ENCODE measurements at regions not wholly inside any gene's neighbourhood (a gene's known extent, or its start where the extent isn't known, plus 50 kb on each side); places are given as distances from the start of the nearest gene placed in this dataset.
"Not testable (repeated sequence)": the region's sequence is repeated elsewhere in the genome, so short reads cannot be mapped to it uniquely, and the experiment has no call there.

- H3K9me3 ChIP-seq (ENCODE audit: low read length), result no peaks in the 10 kb centered on the region
- H4K20me1 ChIP-seq (ENCODE audit: insufficient read depth, low read length), result no peaks in the 10 kb centered on the region
- no peak overlapping the region for H3K4me3 ChIP-seq (ENCODE audit: low read depth, low read length, poor library complexity, severe bottlenecking)
- no peak overlapping the region for H3K27ac ChIP-seq (ENCODE audit: low read depth, low read length, poor library complexity, severe bottlenecking)
- no peaks in the 10 kb centered on the region for H3K79me2 ChIP-seq (ENCODE audit: insufficient read depth, low read length)
- H3K27me3 ChIP-seq (ENCODE audit: insufficient read depth, low read length), result no peaks in the 10 kb centered on the region
- no peaks in the 10 kb centered on the region for H3K9me2 ChIP-seq (ENCODE audit: low read depth, low read length)
- H2AFZ ChIP-seq (ENCODE audit: low read length), result no peak overlapping the region
- no peaks in the 10 kb centered on the region for H3K36me3 ChIP-seq (ENCODE audit: insufficient read depth, low read length)
- H3F3A ChIP-seq (ENCODE audit: insufficient read depth, low read length), result no peaks in the 10 kb centered on the region
- H3K9ac ChIP-seq (ENCODE audit: low read length), result no peak overlapping the region
- TF ChIP-seq CTCF (IDR thresholded peaks at IDR 0.05; ENCODE audit: low read length) (no peak), EZH2 (IDR thresholded peaks at IDR 0.05; ENCODE audit: borderline replicate concordance, low read length) (no peak)
- H3K4me2 ChIP-seq (ENCODE audit: low read length), result no peak overlapping the region
- no peaks in the 10 kb centered on the region for H3K4me1 ChIP-seq (ENCODE audit: insufficient read depth, low read length, severe bottlenecking)
Measured at GRCh38 chr5:2066373-2066772, 183.6 kb upstream of the IRX4 start.

GRCh38 chr5:2063380-2063779 is 180.7 kb upstream of the IRX4 start:
- H3K9me2 ChIP-seq (ENCODE audit: low read depth, low read length); H2AFZ ChIP-seq (ENCODE audit: low read length); H3K36me3 ChIP-seq (ENCODE audit: insufficient read depth, low read length); H3K9me3 ChIP-seq (ENCODE audit: low read length); H3K4me2 ChIP-seq (ENCODE audit: low read length); H3K4me3 ChIP-seq (ENCODE audit: low read depth, low read length, poor library complexity, severe bottlenecking); H3K79me2 ChIP-seq (ENCODE audit: insufficient read depth, low read length); H3F3A ChIP-seq (ENCODE audit: insufficient read depth, low read length); H3K4me1 ChIP-seq (ENCODE audit: insufficient read depth, low read length, severe bottlenecking); H3K27me3 ChIP-seq (ENCODE audit: insufficient read depth, low read length); H4K20me1 ChIP-seq (ENCODE audit: insufficient read depth, low read length); H3K9ac ChIP-seq (ENCODE audit: low read length); H3K27ac ChIP-seq (ENCODE audit: low read depth, low read length, poor library complexity, severe bottlenecking): not testable (repeated sequence)

GRCh38 chr5:2052687-2053086 is 170.0 kb upstream of the IRX4 start:
- Histone ChIP-seq H3K4me3 (ENCODE audit: low read depth, low read length, poor library complexity, severe bottlenecking) (no peak overlapping the region), H3K27ac (ENCODE audit: low read depth, low read length, poor library complexity, severe bottlenecking) (no peak overlapping the region), H3K36me3 (ENCODE audit: insufficient read depth, low read length) (no peaks in the 10 kb centered on the region), H3K9me3 (ENCODE audit: low read length) (no peaks in the 10 kb centered on the region), H3F3A (ENCODE audit: insufficient read depth, low read length) (no peaks in the 10 kb centered on the region), H3K9me2 (ENCODE audit: low read depth, low read length) (no peaks in the 10 kb centered on the region), H3K9ac (ENCODE audit: low read length) (no peak overlapping the region), H3K4me2 (ENCODE audit: low read length) (no peak overlapping the region), H3K4me1 (ENCODE audit: insufficient read depth, low read length, severe bottlenecking) (no peaks in the 10 kb centered on the region), H3K27me3 (ENCODE audit: insufficient read depth, low read length) (no peaks in the 10 kb centered on the region; the same call in 1 of the 2 replicates), H2AFZ (ENCODE audit: low read length) (no peak overlapping the region), H4K20me1 (ENCODE audit: insufficient read depth, low read length) (no peaks in the 10 kb centered on the region), H3K79me2 (ENCODE audit: insufficient read depth, low read length) (no peaks in the 10 kb centered on the region)
- TF ChIP-seq CTCF (IDR thresholded peaks at IDR 0.05; ENCODE audit: low read length), result no peak
- no peak for TF ChIP-seq EZH2 (IDR thresholded peaks at IDR 0.05; ENCODE audit: borderline replicate concordance, low read length)

- no peak overlapping the region for H3K9ac ChIP-seq (ENCODE audit: low read length)
- H3K4me3 ChIP-seq (ENCODE audit: low read depth, low read length, poor library complexity, severe bottlenecking), result no peak overlapping the region
- H3K27me3 ChIP-seq (ENCODE audit: insufficient read depth, low read length), result no peaks in the 10 kb centered on the region; the same call in 1 of the 2 replicates
- no peak for TF ChIP-seq CTCF (IDR thresholded peaks at IDR 0.05; ENCODE audit: low read length)
- no peak for TF ChIP-seq EZH2 (IDR thresholded peaks at IDR 0.05; ENCODE audit: borderline replicate concordance, low read length)
- no peaks in the 10 kb centered on the region for H3K36me3 ChIP-seq (ENCODE audit: insufficient read depth, low read length)
- H3K9me3 ChIP-seq (ENCODE audit: low read length), result no peaks in the 10 kb centered on the region
- no peak overlapping the region for H3K27ac ChIP-seq (ENCODE audit: low read depth, low read length, poor library complexity, severe bottlenecking)
- H3K4me2 ChIP-seq (ENCODE audit: low read length), result no peak overlapping the region
- H2AFZ ChIP-seq (ENCODE audit: low read length), result no peak overlapping the region
- H3K9me2 ChIP-seq (ENCODE audit: low read depth, low read length), result no peaks in the 10 kb centered on the region
- H3F3A ChIP-seq (ENCODE audit: insufficient read depth, low read length), result no peaks in the 10 kb centered on the region
- no peaks in the 10 kb centered on the region for H3K79me2 ChIP-seq (ENCODE audit: insufficient read depth, low read length)
- no peaks in the 10 kb centered on the region for H3K4me1 ChIP-seq (ENCODE audit: insufficient read depth, low read length, severe bottlenecking)
- no peaks in the 10 kb centered on the region for H4K20me1 ChIP-seq (ENCODE audit: insufficient read depth, low read length)
Measured at GRCh38 chr5:2049876-2050275, 167.2 kb upstream of the IRX4 start.

All from OCI-LY1 (cell line).